Fibroblast of skin of scalp (primary cell): ENCODE measurements at regions not wholly inside any gene's neighbourhood (a gene's known extent, or its start where the extent isn't known, plus 50 kb on each side); places are given as distances from the start of the nearest gene placed in this dataset.
"Not testable (repeated sequence)": the region's sequence is repeated elsewhere in the genome, so short reads cannot be mapped to it uniquely, and the experiment has no call there.

ENCODE experiments used
- DNase-seq: peaks from one replicate; pipeline ENCODE4 v3.0.0-alpha.2; 2013

- no peak for DNase-seq
These were observed 857.4 kb downstream of the FAT4 start for GRCh38 chr4:126172126-126172525.

- DNase-seq = no peak
These were observed 859.9 kb downstream of the FAT4 start for GRCh38 chr4:126174627-126175026.

GRCh38 chr4:126180642-126181041 is 865.9 kb downstream of the FAT4 start:
- no peak for DNase-seq

GRCh38 chr4:126182336-126182735 is 867.6 kb downstream of the FAT4 start:
- DNase-seq = no peak

GRCh38 chr4:126182786-126183185 is 868.0 kb downstream of the FAT4 start:
- DNase-seq = no peak

GRCh38 chr4:126183206-126183605 is 868.5 kb downstream of the FAT4 start:
- no peak for DNase-seq

GRCh38 chr4:126191536-126191935 is 876.8 kb downstream of the FAT4 start:
- DNase-seq = no peak

- DNase-seq = no peak
These were observed 877.8 kb downstream of the FAT4 start for GRCh38 chr4:126192506-126192905.

- DNase-seq = not testable (repeated sequence)
These were observed 886.7 kb downstream of the FAT4 start for GRCh38 chr4:126201251-126202138.

- DNase-seq = no peak
These were observed 887.5 kb downstream of the FAT4 start for GRCh38 chr4:126202226-126202625.

GRCh38 chr4:126207910-126208309 is 893.2 kb downstream of the FAT4 start:
- DNase-seq = no peak

- no peak for DNase-seq
These were observed 894.4 kb downstream of the FAT4 start for GRCh38 chr4:126209147-126209546.

- no peak for DNase-seq
These were observed 899.2 kb downstream of the FAT4 start for GRCh38 chr4:126213996-126214395.

GRCh38 chr4:126215759-126216158 is 901.0 kb downstream of the FAT4 start:
- no peak for DNase-seq

GRCh38 chr4:126216611-126217010 is 901.9 kb downstream of the FAT4 start:
- DNase-seq = no peak

GRCh38 chr4:126221282-126221681 is 906.5 kb downstream of the FAT4 start:
- DNase-seq = no peak

- DNase-seq = no peak
These were observed 907.1 kb downstream of the FAT4 start for GRCh38 chr4:126221717-126222340.

GRCh38 chr4:126223784-126224407 is 909.1 kb downstream of the FAT4 start:
- DNase-seq = peak; percentile 32

- DNase-seq = no peak
These were observed 912.7 kb downstream of the FAT4 start for GRCh38 chr4:126227428-126227827.

- peak; percentile 65 for DNase-seq
These were observed 915.5 kb downstream of the FAT4 start for GRCh38 chr4:126230269-126230668.

GRCh38 chr4:126233483-126233882 is 918.7 kb downstream of the FAT4 start:
- DNase-seq = no peak

GRCh38 chr4:126238013-126238412 is 923.3 kb downstream of the FAT4 start:
- no peak for DNase-seq

GRCh38 chr4:126241634-126242033 is 926.9 kb downstream of the FAT4 start:
- DNase-seq = peak; percentile 54
